ENCODE measurements at regions not wholly inside any gene's neighbourhood (a gene's known extent, or its start where the extent isn't known, plus 50 kb on each side); places are given as distances from the start of the nearest gene placed in this dataset.

DNA sequence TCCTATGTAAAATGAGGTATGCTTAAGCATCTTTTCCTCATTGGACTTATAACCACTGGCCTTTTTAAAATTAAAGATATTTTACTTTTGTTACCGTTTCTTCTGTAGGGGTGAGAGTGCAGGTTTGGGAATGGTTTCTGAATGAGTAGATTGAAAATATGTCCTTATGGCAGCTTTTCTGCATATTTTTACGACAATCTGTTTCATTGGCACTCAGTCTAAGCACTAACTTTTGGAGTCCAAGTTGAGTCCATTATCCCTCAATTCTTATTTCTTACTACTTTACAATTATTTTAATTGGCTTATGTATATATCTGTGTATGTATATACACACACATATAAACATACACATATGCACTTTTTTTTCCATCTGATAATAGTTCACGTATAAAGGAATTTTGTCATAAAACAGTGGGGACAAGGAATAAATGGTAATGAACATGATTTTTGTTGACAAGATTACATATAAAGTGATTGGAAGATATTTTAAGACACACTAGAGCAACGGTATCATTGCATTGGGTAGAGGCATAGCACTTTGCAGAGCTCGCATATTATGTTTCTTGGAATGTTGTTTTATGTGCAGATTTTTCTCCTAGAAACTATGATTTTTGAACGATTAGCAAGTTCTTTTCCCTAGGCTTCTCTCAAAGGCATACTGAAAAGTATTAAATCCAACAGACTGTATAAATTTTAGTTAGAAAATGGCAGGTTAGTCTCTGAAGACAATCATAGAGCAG, 133.0 kb downstream of the FAT4 start:
- H3K27ac ChIP-seq = no peak overlapping the region
- TF ChIP-seq, protein P1, sequence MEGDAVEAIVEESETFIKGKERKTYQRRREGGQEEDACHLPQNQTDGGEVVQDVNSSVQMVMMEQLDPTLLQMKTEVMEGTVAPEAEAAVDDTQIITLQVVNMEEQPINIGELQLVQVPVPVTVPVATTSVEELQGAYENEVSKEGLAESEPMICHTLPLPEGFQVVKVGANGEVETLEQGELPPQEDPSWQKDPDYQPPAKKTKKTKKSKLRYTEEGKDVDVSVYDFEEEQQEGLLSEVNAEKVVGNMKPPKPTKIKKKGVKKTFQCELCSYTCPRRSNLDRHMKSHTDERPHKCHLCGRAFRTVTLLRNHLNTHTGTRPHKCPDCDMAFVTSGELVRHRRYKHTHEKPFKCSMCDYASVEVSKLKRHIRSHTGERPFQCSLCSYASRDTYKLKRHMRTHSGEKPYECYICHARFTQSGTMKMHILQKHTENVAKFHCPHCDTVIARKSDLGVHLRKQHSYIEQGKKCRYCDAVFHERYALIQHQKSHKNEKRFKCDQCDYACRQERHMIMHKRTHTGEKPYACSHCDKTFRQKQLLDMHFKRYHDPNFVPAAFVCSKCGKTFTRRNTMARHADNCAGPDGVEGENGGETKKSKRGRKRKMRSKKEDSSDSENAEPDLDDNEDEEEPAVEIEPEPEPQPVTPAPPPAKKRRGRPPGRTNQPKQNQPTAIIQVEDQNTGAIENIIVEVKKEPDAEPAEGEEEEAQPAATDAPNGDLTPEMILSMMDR (IDR thresholded peaks at IDR 0.05) = no peak
- TF ChIP-seq ZFX (IDR thresholded peaks at IDR 0.05; ENCODE audit: borderline replicate concordance) = no peak

DNA sequence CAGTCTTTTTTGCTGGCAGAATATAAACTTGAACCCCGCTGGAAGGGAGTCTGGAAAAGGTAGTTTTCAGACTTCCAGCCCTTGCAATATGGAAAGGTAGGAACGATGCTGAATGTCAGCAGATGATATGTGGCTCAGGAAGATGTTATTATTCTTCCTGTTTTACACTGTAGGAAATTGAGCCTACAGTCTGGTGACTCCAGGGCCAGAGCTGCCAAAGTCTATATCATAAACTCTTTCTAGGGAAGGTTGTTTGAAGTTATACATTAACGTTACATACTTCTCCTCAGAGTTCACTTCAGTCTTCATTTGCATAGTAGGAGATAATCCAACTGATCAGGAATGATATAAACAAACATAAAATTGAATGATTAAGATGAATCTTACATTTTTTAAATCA, 141.3 kb downstream of the FAT4 start:
- H3K27ac ChIP-seq = no peak overlapping the region
- no peak for TF ChIP-seq ZFX (IDR thresholded peaks at IDR 0.05; ENCODE audit: borderline replicate concordance)
- TF ChIP-seq, protein P1 (IDR thresholded peaks at IDR 0.05) = no peak

DNA sequence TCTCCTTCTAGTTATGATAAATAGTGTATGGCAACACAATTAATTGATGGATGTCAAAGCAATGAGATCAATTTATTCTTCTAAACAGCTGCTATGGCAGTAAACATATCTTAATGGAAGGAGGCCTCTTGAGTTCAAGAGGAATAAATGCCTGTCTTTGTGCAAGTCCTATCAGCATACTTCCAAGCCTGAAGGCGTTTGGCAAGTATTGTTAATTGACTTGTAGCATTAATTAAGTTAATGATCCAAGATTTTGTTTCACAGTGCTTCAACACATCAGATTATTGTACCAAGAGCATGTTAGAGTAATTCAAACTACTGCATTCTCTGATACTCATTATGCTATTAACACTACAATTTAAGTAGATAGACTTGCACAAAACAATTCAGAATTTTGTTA, 144.8 kb downstream of the FAT4 start:
- TF ChIP-seq, protein P1 (IDR thresholded peaks at IDR 0.05) = no peak
- TF ChIP-seq ZFX (IDR thresholded peaks at IDR 0.05; ENCODE audit: borderline replicate concordance) = no peak
- H3K27ac ChIP-seq = no peak overlapping the region

DNA sequence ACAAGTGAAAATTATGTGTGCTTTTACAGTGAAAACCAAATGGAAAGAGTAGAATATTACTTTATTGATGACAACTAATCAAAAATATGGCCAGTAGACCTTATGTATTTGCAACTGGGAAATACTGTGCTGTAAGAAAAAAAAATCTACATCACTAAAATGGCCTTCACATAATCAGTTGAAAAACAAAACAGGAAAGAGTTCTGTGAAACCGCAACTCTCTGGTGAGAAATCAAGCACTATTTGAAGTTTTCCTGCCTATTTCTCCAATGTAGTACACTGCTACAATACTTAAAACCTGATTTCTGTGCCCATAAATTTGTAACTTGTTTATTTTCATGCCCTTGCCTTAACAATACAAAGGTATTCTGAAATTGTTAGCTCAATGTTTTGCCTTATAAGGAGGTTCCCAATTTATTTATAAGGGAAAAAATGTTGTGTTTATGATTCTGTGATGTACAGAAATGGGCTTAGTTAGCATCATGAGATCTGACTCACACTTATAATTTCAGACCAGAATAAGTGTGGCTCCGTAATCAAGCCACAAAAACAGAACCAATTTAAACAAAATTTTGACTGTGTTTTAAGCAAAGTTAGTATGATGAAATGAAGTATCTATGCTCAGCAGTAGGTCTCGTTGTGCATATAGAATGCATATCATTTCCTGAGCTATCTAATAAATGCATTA, 147.1 kb downstream of the FAT4 start:
- H3K27ac ChIP-seq = no peak overlapping the region
- TF ChIP-seq ZFX (IDR thresholded peaks at IDR 0.05; ENCODE audit: borderline replicate concordance) = no peak
- TF ChIP-seq, protein P1 (IDR thresholded peaks at IDR 0.05) = no peak

DNA sequence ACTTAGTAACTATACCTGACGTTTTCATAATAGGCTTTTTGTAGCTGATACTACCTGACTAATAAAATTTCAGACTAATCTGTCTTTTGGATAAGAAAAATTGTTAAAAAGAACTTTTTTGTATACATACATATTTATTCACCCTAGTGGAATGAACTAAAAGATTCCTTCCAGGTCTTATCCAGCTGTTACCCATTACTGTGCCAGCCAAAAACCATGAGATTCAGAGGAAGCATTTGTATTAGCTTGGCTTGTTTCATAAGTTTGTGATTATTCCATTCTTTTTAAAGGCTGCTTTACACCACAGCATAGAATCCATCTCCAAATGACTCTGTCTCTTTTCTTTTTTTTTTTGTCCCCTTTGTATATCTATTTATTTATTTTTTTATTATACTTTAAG, 149.4 kb downstream of the FAT4 start:
- H3K27ac ChIP-seq = no peak overlapping the region
- TF ChIP-seq ZFX (IDR thresholded peaks at IDR 0.05; ENCODE audit: borderline replicate concordance) = no peak
- TF ChIP-seq, protein P1 (IDR thresholded peaks at IDR 0.05) = no peak

DNA sequence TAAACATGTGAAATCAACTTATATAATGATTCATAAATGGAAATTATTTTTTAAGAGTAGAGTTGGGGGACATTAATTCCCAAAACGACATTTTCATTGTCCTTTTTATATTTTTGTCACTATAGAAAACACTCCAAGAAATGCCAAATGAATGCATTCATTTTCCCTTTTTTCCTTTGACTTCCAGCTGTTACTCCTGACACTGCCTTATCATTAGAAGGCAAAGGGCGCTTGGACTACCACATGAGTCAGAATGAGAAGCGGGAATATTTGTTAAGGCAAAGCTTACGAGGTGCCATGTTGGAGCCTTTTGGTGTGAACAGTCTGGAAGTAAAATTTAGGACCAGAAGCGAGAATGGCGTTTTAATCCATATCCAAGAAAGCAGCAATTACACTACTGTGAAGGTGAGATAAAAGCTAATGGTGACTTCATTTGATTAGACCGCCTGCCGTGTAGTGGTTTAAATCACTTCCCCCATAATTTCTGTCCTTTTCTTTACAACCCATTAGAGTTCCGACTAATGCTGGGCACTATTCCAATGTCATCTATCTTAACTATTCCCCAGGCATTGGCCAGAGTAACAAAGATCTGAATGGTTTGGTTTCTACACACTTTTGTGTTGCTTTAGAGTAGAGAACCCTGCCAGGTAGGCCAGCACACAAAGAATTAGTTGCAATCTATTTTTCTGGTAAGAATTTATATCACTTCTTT, 166.7 kb downstream of the FAT4 start:
- TF ChIP-seq, protein P1 (IDR thresholded peaks at IDR 0.05) = no peak
- TF ChIP-seq ZFX (IDR thresholded peaks at IDR 0.05; ENCODE audit: borderline replicate concordance) = no peak

More for the DNA sequence above, 166.7 kb downstream of the FAT4 start:
- no peak overlapping the region for H3K27ac ChIP-seq

All from 22Rv1 (cell line).